DND-41 (cell line): ENCODE measurements at regions not wholly inside any gene's neighbourhood (a gene's known extent, or its start where the extent isn't known, plus 50 kb on each side); places are given as distances from the start of the nearest gene placed in this dataset.

Source experiments
- CTCF ChIP-seq: IDR thresholded peaks from 2 replicates; pipeline ENCODE4 v1.5.1; 2012; ENCODE audit warnings: borderline replicate concordance, low read length, moderate library complexity, mild to moderate bottlenecking; ENCODE audit not compliant: poor library complexity, severe bottlenecking; ENCODE audit errors: extremely low read depth
- EZH2 ChIP-seq: IDR thresholded peaks from 3 replicates; pipeline ENCODE4 v1.6.1; 2012; ENCODE audit warnings: borderline replicate concordance, low read depth, mild to moderate bottlenecking, moderate library complexity, low read length, inconsistent platforms; ENCODE audit not compliant: severe bottlenecking

- TF ChIP-seq CTCF (no peak), EZH2 (no peak)
Observed at GRCh38 chr2:8431446-8432125, 250.3 kb upstream of the ID2 start.
